Transverse colon (tissue), 4 donors: ENCODE measurements at regions not wholly inside any gene's neighbourhood (a gene's known extent, or its start where the extent isn't known, plus 50 kb on each side); places are given as distances from the start of the nearest gene placed in this dataset.

Experiments
- CTCF ChIP-seq, 5 experiments: fragments of 200-600 bp in 3 of 5; fragments of 450-650 bp in 2 of 5; sonication (generic) in 3 of 5; IDR thresholded peaks; 1 replicate in 2 of 5; 2 replicates in 3 of 5; pipeline ENCODE4 v1.5.1; 2016 to 2017; ENCODE audit warnings: antibody characterized with exemption in 5 of 5, inconsistent platforms in 3 of 5, mild to moderate bottlenecking in 2 of 5, moderate library complexity in 1 of 5
- EP300 ChIP-seq: sonication (generic); formaldehyde crosslinking; IDR thresholded peaks from one replicate; pipeline ENCODE4 v1.6.1; 2017; ENCODE audit warnings: antibody characterized with exemption, low read depth
- POLR2A ChIP-seq: fragments of 450-650 bp; IDR thresholded peaks from one replicate; pipeline ENCODE4 v1.6.1; 2016; ENCODE audit warnings: antibody characterized with exemption, mild to moderate bottlenecking, moderate library complexity
- POLR2AphosphoS5 ChIP-seq, 3 donors: sonication (generic); formaldehyde crosslinking; IDR thresholded peaks; one replicate each; pipeline ENCODE4 v1.6.1; 2016; ENCODE audit warnings: antibody characterized with exemption in 3 of 3

DNA sequence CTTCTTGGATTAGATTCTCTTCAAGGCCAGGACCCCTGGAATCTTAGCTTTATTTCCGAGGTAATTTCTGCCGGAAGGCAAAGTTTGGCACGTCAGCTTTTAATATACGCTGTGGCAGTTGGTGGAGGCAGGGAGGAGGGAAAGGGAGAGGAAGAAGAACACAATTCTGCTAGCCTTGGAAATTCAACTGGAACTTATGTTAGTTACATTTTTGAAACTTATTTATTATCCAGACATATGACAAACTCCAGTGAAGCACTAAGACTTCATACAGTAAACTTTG, 100.1 kb upstream of the TSC22D2 start:
- TF ChIP-seq POLR2A = no peak
- TF ChIP-seq CTCF (IDR thresholded peaks at IDR 0.05) = no peak
- no peak for TF ChIP-seq POLR2AphosphoS5 (IDR thresholded peaks at IDR 0.05)
- no peak for TF ChIP-seq EP300
